ENCODE measurements at regions not wholly inside any gene's neighbourhood (a gene's known extent, or its start where the extent isn't known, plus 50 kb on each side); places are given as distances from the start of the nearest gene placed in this dataset.

DNA sequence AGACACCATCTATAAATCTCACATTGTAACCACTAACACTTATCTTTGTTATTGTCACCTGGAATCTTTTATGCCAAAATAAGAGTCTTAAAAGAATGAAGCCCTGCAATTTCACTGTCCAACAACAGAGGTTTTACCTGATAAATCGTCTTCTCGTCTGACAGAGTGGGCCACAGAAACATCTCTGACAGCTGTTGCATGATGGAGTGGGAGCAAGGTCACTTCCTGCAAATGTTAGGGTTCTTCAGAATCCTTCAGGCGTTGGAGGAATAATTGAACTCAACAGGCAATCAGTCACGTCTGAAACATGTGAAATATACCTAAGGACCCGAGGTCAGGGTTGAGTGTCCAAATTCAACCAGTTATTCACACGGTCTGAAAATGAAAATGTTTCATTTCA is 353.6 kb downstream of the TRIML1 start:
- peaks cover 2% of the 10 kb centered on the region for H3K27me3 Mint-ChIP-seq (ENCODE audit: low read depth)
- H3K4me1 Mint-ChIP-seq = peaks cover 11% of the 10 kb centered on the region
- no peak overlapping the region for H3K27ac Mint-ChIP-seq
- H3K4me3 Mint-ChIP-seq = no peak overlapping the region
- TF ChIP-seq, protein P1, sequence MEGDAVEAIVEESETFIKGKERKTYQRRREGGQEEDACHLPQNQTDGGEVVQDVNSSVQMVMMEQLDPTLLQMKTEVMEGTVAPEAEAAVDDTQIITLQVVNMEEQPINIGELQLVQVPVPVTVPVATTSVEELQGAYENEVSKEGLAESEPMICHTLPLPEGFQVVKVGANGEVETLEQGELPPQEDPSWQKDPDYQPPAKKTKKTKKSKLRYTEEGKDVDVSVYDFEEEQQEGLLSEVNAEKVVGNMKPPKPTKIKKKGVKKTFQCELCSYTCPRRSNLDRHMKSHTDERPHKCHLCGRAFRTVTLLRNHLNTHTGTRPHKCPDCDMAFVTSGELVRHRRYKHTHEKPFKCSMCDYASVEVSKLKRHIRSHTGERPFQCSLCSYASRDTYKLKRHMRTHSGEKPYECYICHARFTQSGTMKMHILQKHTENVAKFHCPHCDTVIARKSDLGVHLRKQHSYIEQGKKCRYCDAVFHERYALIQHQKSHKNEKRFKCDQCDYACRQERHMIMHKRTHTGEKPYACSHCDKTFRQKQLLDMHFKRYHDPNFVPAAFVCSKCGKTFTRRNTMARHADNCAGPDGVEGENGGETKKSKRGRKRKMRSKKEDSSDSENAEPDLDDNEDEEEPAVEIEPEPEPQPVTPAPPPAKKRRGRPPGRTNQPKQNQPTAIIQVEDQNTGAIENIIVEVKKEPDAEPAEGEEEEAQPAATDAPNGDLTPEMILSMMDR (IDR thresholded peaks at IDR 0.05; ENCODE audit: unreplicated experiment) = no peak
- DNase-seq (ENCODE audit: low spot score in 2 of 2, unreplicated experiment in 2 of 2) = no peak
- no peaks in the 10 kb centered on the region for H3K36me3 Mint-ChIP-seq
- H3K9me3 Mint-ChIP-seq = peaks cover 18% of the 10 kb centered on the region

DNA sequence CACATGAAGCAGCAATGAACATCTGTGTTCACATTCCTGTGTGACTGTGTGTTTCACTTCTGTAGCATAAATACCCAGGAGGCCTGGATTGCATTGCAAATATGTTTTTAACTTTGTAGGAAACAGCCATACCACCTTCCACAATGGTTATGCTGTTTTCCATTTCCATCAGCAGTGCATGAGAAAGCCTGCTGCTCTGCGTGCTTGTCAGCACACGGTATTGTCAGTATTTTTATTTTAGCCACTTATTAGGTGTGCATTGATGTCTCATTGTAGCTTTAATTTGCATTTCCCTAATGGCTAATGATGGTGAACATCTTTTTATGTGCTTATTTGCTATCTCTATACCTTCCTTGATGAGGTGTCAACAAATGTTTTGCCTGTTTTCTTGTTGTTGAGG is 355.9 kb downstream of the TRIML1 start:
- Mint-ChIP-seq H3K36me3 (no peaks in the 10 kb centered on the region), H3K27me3 (ENCODE audit: low read depth) (peaks cover 6% of the 10 kb centered on the region), H3K27ac (no peak overlapping the region), H3K9me3 (peaks cover 7% of the 10 kb centered on the region), H3K4me1 (peaks cover 11% of the 10 kb centered on the region), H3K4me3 (no peak overlapping the region)
- DNase-seq (ENCODE audit: low spot score in 2 of 2, unreplicated experiment in 2 of 2) = no peak
- TF ChIP-seq, protein P1 (IDR thresholded peaks at IDR 0.05; ENCODE audit: unreplicated experiment) = no peak

DNA sequence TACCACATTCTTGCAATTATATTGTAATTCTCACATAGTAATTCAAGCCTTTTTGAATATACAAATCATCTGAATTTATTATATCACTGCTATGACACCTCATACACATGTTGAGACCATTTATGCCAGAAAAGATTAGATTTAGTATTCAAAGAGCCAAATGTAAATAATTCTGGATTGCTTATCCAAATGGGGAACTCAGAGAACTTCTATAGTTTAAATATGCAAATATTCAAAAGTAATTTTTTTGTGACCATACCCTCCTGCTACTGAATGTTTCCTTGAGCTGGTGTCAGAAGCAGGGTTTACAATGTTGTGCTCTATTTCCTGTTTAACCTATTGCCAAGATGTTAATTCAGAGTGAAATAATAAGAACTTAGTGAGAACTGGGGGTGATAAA is 372.2 kb downstream of the TRIML1 start:
- Mint-ChIP-seq H3K4me3 (no peak overlapping the region), H3K4me1 (no peaks in the 10 kb centered on the region), H3K27ac (no peak overlapping the region), H3K27me3 (ENCODE audit: low read depth) (peaks cover 5% of the 10 kb centered on the region), H3K9me3 (no peaks in the 10 kb centered on the region), H3K36me3 (no peaks in the 10 kb centered on the region)
- DNase-seq (ENCODE audit: low spot score in 2 of 2, unreplicated experiment in 2 of 2) = no peak
- TF ChIP-seq, protein P1 (IDR thresholded peaks at IDR 0.05; ENCODE audit: unreplicated experiment) = no peak

DNA sequence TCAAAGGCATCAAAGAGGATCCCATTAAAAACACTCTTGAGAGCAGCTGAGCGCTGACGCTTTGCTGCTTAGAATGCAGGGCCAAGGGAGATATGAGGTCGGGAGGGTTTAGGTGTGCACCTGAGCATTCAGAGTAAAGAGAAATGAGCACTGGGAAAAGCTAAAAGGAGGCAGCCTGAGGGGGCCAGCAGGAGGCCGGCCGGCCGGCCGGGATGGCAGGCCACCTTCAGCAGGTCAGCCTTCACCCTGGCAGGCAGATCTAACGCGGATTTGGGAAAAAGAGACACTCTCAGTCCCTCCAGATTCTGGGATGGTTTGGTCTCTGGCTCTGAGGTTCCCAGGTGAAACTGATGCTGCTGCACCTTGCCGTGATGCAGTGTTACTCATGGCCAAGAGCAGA is 393.5 kb downstream of the TRIML1 start:
- H3K4me1 Mint-ChIP-seq = peaks cover 12% of the 10 kb centered on the region
- peaks cover 8% of the 10 kb centered on the region for H3K9me3 Mint-ChIP-seq
- no peak overlapping the region for H3K27ac Mint-ChIP-seq
- H3K27me3 Mint-ChIP-seq (ENCODE audit: low read depth) = no peaks in the 10 kb centered on the region
- TF ChIP-seq, protein P1 (IDR thresholded peaks at IDR 0.05; ENCODE audit: unreplicated experiment) = no peak
- DNase-seq (ENCODE audit: low spot score in 2 of 2, unreplicated experiment in 2 of 2) = no peak
- no peak overlapping the region for H3K4me3 Mint-ChIP-seq
- no peaks in the 10 kb centered on the region for H3K36me3 Mint-ChIP-seq

DNA sequence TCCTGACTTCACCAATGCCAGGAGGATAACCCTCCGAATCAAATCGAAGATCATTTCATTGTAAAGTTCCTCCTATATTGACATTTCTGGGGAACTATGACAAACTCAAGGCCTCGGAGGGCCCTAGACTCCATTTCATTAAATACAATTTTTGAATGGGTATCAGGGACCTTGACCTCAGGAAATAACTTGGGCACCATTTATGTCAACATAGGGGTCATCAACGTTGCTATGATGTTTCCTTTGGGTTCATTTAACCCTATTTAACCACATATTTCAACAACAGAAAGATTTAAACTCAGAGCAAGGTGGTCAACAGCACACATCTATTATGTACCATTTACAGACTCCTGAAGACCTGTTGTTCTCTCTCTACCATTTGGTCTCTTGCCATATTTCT is 395.1 kb downstream of the TRIML1 start:
- Mint-ChIP-seq H3K27ac (no peak overlapping the region), H3K4me1 (peaks cover 12% of the 10 kb centered on the region), H3K9me3 (peaks cover 20% of the 10 kb centered on the region), H3K4me3 (no peak overlapping the region), H3K27me3 (ENCODE audit: low read depth) (no peaks in the 10 kb centered on the region), H3K36me3 (peaks cover 3% of the 10 kb centered on the region)
- TF ChIP-seq, protein P1 (IDR thresholded peaks at IDR 0.05; ENCODE audit: unreplicated experiment) = no peak
- DNase-seq (ENCODE audit: low spot score in 2 of 2, unreplicated experiment in 2 of 2) = no peak

DNA sequence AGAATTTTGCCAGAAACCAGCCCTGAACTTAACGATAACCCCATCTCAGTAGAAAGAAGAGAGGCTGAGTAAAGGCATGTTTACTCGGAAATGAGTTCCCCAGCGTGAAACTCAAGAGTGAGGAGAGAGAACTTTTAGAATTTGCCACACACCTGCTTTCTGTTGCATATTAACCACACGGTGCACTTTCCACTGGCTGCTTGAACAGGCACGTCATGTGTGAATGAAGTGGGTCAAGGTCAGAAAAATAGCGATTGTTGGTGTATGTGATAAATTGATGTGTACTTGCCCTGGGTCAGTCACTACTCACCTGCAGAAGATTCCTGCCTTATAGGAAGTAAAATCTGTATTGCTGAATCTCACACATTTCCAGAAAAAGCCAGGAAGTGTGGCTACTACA is 395.7 kb downstream of the TRIML1 start:
- Mint-ChIP-seq H3K9me3 (peaks cover 26% of the 10 kb centered on the region), H3K4me1 (peaks cover 12% of the 10 kb centered on the region), H3K27me3 (ENCODE audit: low read depth) (no peaks in the 10 kb centered on the region), H3K27ac (no peak overlapping the region), H3K4me3 (no peak overlapping the region), H3K36me3 (peaks cover 3% of the 10 kb centered on the region)
- DNase-seq (ENCODE audit: low spot score in 2 of 2, unreplicated experiment in 2 of 2) = no peak
- TF ChIP-seq, protein P1 (IDR thresholded peaks at IDR 0.05; ENCODE audit: unreplicated experiment) = no peak
